CD4-positive, alpha-beta T cell treated with Interleukin-4 for 1 hour (primary cell): ENCODE measurements at regions not wholly inside any gene's neighbourhood (a gene's known extent, or its start where the extent isn't known, plus 50 kb on each side); places are given as distances from the start of the nearest gene placed in this dataset.
"Not testable (repeated sequence)": the region's sequence is repeated elsewhere in the genome, so short reads cannot be mapped to it uniquely, and the experiment has no call there.

Experiments used
- DNase-seq, 2 donors: peaks; one replicate each; pipeline ENCODE4 v3.0.0-alpha.2; 2020 to 2022

DNA sequence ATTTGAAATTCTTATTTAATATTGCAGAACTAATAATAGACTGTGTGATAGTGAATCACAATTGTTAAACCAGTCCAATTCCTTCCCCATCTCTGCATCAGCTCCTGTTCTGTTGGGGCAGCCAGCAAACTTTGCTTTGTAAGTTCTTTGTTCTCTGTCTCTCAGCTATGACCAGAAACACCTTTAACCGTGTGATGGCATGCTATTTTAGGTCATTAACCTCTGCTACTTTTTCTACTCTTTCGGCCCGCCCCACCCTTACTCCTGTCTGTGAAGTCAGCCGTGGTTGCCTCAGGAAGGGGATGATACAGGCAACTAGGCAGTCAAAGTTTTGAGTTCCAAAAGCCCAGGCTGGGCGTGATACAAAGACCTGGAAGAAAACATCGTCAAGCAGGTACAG, 51.3 kb upstream of the EGFL6 start:
- no peak for DNase-seq

GRCh38 chrX:13515211-13515930, 54.0 kb upstream of the EGFL6 start:
- DNase-seq: no peak

GRCh38 chrX:13511944-13512330, 57.5 kb upstream of the EGFL6 start:
- DNase-seq: no peak

DNA sequence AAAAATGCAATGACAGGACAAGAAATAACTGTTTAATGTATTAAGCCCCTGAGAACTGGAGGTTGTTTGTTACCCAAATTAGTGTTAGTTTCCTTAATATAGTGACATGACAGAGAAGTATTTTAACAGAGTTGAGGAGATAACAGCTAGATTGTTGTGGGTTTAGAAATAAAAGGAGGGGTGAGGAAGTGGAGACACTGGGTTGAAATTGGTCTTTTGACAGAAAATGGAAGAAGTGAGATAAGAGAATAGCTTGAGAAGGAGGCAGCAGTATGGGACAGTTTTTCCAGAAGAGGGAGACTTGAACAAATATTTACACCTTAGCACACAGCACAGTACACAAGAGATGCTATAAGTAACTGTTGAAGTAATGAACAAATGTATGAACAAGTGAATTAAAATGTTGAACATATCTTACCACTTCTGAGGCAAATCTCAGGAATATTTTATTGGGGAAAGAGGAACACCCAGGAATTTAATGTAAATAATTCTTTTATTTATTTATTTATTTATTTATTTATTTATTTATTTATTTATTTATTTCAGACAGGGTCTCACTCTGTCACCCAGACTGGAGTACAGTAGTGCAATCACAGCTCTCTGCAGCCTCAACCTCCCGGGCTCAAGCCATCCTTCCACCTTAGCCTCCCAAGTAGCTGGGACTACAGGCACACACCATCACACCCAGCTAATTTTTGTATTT, 58.0 kb upstream of the EGFL6 start:
- DNase-seq: no peak

DNA sequence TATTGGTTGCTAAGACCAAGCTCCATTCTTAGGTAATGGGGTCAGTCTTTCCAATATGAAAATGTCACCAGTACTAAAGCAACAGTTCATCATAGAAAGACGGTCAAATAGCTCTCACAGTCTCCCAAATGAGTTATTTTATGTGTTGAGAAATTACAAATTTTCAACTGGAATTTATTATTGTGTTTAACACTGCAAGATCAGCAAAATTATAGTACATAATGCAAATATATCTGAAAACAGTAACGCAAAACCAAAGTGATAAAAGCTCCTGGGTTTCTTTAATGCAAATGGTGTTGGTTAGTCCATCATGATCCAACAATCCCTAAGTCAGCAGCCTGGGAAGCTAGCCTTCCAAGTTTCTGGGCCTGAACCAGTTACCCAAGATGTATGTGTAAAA, 61.5 kb upstream of the EGFL6 start:
- DNase-seq: no peak

- peak; percentile 43 to 47 for DNase-seq
Measured at GRCh38 chrX:13506574-13506973, 62.8 kb upstream of the EGFL6 start.

DNA sequence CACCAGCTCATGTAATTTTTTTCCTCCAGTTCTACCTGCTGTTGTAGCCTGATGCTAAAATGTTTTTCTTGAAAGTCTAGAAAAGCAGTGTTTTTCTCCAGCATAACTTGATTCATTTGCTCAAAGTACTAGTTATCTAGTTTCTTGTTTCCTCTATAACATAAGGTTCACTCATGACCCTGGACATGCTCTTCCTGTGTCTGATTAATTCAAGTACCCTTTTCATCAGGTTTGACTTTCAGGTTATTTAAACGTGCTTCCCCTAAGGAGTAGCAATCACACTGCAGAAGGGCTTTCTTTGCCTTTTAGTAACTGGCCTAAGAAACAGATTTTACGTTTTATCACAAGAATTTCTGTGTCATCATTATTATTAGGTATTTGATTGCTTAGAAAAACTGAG, 66.8 kb upstream of the EGFL6 start:
- no peak for DNase-seq

GRCh38 chrX:13499736-13500135, 69.7 kb upstream of the EGFL6 start:
- DNase-seq: no peak

DNA sequence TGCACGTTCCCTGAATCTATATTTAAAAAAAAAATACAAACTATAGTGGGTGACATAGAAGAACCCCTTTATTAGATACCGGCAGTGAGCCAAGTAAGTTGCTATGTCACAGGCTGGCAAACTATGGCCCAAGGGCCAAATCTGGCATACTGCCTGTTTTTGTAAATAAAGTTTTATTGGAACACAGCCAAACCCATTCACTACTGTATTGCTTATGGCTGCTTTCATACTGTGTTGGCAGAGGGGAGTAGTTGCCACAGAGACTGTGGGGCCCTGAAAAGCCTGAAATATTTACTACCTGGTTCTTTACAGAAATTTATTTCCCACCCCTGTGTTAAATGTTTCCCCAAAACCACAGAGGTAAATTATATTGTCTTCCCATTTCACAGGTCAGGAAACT, 71.2 kb upstream of the EGFL6 start:
- no peak for DNase-seq

- no peak for DNase-seq
Measured at GRCh38 chrX:13495232-13495631, 74.2 kb upstream of the EGFL6 start.

DNA sequence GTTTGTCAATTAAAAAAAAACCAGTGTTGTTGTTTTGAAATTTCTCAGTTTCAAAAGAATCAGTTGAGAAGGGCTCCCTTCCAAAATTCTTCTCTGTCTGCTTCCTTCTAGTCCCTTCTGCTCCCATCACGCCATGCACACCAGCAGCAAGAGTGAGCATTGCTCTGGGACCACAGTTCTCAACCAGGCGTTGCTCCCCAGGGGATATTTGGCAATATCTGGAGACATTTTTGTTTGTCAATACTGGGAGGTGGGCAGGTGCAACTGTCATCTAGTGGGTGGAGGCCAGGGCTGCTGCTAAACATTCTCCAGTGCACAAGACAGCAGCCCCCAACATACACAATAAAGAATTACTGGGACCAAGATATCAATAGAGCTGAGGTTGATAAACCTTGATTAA, 74.8 kb upstream of the EGFL6 start:
- no peak for DNase-seq

- no peak for DNase-seq
Measured at GRCh38 chrX:13493659-13494058, 75.7 kb upstream of the EGFL6 start.

DNA sequence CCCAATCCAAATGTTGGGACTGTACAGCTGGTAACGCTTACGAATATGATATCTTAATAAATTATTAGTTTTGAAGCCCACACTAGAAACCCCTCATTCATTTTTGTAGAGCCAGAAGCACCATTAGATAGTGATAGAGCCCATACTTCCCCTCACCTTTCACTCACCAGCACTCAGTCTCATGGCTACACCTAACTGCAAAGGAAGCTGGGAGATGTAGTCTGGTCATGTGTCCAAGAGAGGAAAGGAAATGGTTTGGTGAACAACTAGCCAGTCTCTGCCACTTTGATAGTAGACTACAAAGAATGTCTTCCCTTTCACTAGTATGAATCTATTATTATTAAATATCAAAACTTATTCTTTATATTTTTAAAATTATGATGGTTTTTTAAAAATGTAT, 77.1 kb upstream of the EGFL6 start:
- DNase-seq: no peak

DNA sequence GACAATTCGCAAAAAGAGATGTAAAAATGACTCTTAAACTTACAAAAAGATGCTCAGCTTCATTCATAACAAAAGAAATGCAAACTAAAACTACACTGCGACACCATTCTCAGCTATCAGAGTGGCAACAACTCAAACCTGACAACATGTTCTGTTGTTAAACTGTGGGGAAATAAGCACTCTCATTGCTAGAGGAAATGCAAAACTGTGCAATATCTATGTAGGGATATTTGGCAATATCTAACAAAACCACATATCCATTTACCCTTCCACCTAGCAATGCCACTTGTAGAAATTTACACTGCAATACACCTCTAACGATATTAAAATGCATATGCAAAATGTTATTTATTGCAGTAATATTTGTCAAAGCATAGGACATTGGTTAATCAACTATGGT, 78.3 kb upstream of the EGFL6 start:
- DNase-seq: no peak

GRCh38 chrX:13489454-13489853, 79.9 kb upstream of the EGFL6 start:
- DNase-seq: no peak

DNA sequence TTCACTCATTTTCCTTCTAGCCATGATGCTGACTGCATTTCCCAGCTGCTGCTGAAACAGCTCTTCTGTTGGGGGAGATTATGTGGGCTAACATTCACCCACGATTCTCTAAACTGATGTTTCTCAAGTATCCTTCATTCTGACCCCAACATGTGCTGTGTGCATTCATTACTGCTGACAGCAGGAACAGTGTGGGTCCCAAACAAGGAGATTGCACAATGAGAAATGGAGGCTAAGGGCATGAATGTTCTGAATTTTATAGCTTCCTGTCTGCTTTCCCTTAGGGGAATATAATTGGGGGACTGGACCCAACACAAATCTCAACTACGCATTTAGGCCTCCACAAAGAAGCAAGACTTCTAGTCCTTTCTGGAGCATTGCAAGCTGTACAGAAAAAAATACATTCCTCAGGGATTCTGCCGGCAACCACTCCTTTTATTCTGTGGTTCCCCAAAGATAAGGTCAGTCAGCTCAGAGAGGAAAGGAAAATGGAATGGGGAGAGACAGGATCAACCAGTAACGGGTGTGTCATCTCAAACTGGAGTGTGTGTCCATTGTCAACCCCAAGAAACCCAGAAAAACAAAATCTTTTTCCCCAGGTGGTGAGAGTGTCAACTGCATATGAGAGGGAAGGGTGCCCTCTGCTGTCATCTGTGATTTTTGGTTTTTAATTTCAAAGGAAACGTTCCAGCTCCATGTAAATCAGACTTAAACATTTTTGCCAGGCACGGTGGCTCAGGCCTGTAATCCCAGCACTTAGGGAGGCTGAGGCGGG, 81.5 kb upstream of the EGFL6 start:
- peak; percentile 49 to 71 for DNase-seq

- DNase-seq: no peak
Measured at GRCh38 chrX:13485167-13485566, 84.2 kb upstream of the EGFL6 start.

GRCh38 chrX:13483773-13484172, 85.6 kb upstream of the EGFL6 start:
- DNase-seq: peak in 1 of 2 donors; percentile 13

DNA sequence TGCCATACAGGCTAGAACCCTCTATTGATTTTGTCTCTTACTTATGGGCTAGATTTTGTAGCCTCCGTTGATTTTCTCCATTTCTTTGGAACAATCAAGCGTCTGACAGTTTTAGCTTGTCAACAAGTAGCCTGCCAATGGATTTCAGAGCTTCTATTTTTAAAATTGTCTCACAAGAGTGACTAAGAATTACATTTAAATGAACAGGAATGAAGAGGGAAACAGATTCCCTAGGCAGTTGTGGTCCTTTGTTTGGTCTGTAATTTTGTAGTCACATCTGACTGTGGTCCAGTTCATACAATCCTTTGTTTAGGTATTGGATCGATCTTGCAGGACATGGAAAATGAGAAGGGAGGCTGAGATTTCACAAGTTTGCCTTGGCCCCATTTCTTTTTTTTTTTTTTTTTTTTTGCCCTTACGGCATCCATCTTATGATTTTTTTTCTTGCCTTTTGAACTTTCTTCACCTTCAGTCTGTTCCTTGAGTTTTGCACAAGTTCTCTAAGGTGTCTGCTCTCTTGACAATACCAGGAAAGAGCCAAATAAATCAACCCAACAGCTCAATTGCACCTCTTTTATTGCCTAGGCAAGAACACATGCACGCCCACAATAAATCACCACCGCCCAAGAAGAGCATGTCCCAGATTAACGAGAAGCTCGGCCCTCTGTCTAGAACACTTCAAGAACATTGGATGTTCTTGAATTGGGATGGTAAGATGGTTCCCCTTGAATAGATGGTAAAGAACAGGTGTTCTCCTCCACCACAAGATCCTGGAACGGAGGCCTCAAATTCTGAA, 86.5 kb upstream of the EGFL6 start:
- DNase-seq: no peak

GRCh38 chrX:13480780-13481179, 88.6 kb upstream of the EGFL6 start:
- DNase-seq: not testable (repeated sequence)

- DNase-seq: no peak
Measured at GRCh38 chrX:13479452-13479813, 90.0 kb upstream of the EGFL6 start.

DNA sequence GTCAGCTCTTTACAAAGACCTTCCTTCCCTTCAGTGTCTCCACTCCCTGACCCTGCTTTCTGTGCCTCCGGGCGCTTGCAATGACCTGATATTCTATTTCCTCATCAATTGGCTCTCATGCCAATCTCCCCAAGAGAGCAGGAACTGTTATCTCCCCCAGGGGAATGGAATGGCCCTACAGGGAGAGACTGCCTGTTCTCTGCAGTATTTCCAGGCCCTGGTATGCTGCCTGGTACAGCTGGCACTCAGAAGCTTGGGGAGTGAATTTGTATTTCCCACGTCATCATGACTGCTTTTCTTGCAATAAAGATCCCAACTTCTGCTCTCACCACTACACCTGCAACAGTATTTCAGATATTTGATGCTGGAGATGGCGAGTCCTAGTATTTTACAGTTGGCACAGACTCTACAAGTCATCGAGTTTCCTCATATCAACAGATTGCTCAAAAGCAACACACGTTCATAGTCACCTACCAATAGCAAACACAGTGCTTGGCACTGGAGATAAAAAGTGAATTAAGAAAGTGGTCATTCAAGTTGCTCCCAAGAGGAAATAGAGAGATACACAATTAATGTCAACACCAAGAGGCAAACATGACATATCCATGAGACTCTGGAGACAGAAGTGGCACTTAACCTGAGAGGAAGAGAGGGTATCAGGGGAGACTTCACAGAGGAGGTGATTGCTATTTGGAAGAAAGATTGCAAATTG, 90.5 kb upstream of the EGFL6 start:
- DNase-seq: no peak

GRCh38 chrX:13476384-13476783, 93.0 kb upstream of the EGFL6 start:
- DNase-seq: no peak
